ENCODE measurements at regions not wholly inside any gene's neighbourhood (a gene's known extent, or its start where the extent isn't known, plus 50 kb on each side); places are given as distances from the start of the nearest gene placed in this dataset.
"Not testable (repeated sequence)": the region's sequence is repeated elsewhere in the genome, so short reads cannot be mapped to it uniquely, and the experiment has no call there.

GRCh38 chrY:7310482-7311269 lies 399.1 kb upstream of the AMELY start:
- no peak for DNase-seq (ENCODE audit: low spot score)

- DNase-seq (ENCODE audit: low spot score), result no peak
Measured at GRCh38 chrY:7308816-7309215, 397.3 kb upstream of the AMELY start.

GRCh38 chrY:7302306-7302705 lies 390.8 kb upstream of the AMELY start:
- DNase-seq (ENCODE audit: low spot score), result no peak

- DNase-seq (ENCODE audit: low spot score), result no peak
Measured at GRCh38 chrY:7299960-7300359, 388.4 kb upstream of the AMELY start.

- DNase-seq (ENCODE audit: low spot score), result no peak
Measured at GRCh38 chrY:7292113-7292512, 380.6 kb upstream of the AMELY start.

GRCh38 chrY:7289889-7290833 lies 378.6 kb upstream of the AMELY start:
- DNase-seq (ENCODE audit: low spot score), result no peak

- no peak for DNase-seq (ENCODE audit: low spot score)
Measured at GRCh38 chrY:7288611-7289010, 377.1 kb upstream of the AMELY start.

GRCh38 chrY:7287963-7288362 lies 376.4 kb upstream of the AMELY start:
- DNase-seq (ENCODE audit: low spot score), result not testable (repeated sequence)

GRCh38 chrY:7285388-7285787 lies 373.8 kb upstream of the AMELY start:
- no peak for DNase-seq (ENCODE audit: low spot score)

- no peak for DNase-seq (ENCODE audit: low spot score)
Measured at GRCh38 chrY:7283001-7283400, 371.4 kb upstream of the AMELY start.

GRCh38 chrY:7280151-7280740 lies 368.7 kb upstream of the AMELY start:
- not testable (repeated sequence) for DNase-seq (ENCODE audit: low spot score)

- DNase-seq (ENCODE audit: low spot score), result no peak
Measured at GRCh38 chrY:7275751-7276150, 364.2 kb upstream of the AMELY start.

GRCh38 chrY:7275014-7275413 lies 363.5 kb upstream of the AMELY start:
- no peak for DNase-seq (ENCODE audit: low spot score)

- no peak for DNase-seq (ENCODE audit: low spot score)
Measured at GRCh38 chrY:7274369-7274913, 362.9 kb upstream of the AMELY start.

- DNase-seq (ENCODE audit: low spot score), result peak; percentile 19
Measured at GRCh38 chrY:7273587-7274203, 362.1 kb upstream of the AMELY start.

GRCh38 chrY:7272556-7273195 lies 361.1 kb upstream of the AMELY start:
- no peak for DNase-seq (ENCODE audit: low spot score)

GRCh38 chrY:7263773-7264172 lies 352.2 kb upstream of the AMELY start:
- DNase-seq (ENCODE audit: low spot score), result no peak

GRCh38 chrY:7262531-7262930 lies 351.0 kb upstream of the AMELY start:
- no peak for DNase-seq (ENCODE audit: low spot score)

GRCh38 chrY:7261254-7261653 lies 349.7 kb upstream of the AMELY start:
- no peak for DNase-seq (ENCODE audit: low spot score)

GRCh38 chrY:7240101-7240500 lies 328.5 kb upstream of the AMELY start:
- no peak for DNase-seq (ENCODE audit: low spot score)

- DNase-seq (ENCODE audit: low spot score), result no peak
Measured at GRCh38 chrY:7211971-7212370, 300.4 kb upstream of the AMELY start.
